ENCODE measurements at regions not wholly inside any gene's neighbourhood (a gene's known extent, or its start where the extent isn't known, plus 50 kb on each side); places are given as distances from the start of the nearest gene placed in this dataset.
"Not testable (repeated sequence)": the region's sequence is repeated elsewhere in the genome, so short reads cannot be mapped to it uniquely, and the experiment has no call there.

GRCh38 chr22:22820076-22820475 is 67.5 kb upstream of the IGLL5 start:
- Histone ChIP-seq H3K27me3 (no peaks in the 10 kb centered on the region), H3K4me1 (no peaks in the 10 kb centered on the region), H3K27ac (no peak overlapping the region), H3K4me3 (no peak overlapping the region), H3K36me3 (no peaks in the 10 kb centered on the region), H3K9me3 (no peaks in the 10 kb centered on the region)
- no peak for DNase-seq
- intact Hi-C loops (cut with DNase I; ENCODE audit: low total_unique reads), result no loop called here
- no peak for TF ChIP-seq POLR2A (IDR thresholded peaks at IDR 0.05)
- no peak for TF ChIP-seq CTCF (IDR thresholded peaks at IDR 0.05)

- H3K27me3 ChIP-seq, result no peaks in the 10 kb centered on the region
- no peaks in the 10 kb centered on the region for H3K36me3 ChIP-seq
- H3K4me3 ChIP-seq, result no peak overlapping the region
- intact Hi-C loops (cut with DNase I; ENCODE audit: low total_unique reads), result no loop called here
- no peak for TF ChIP-seq POLR2A (IDR thresholded peaks at IDR 0.05)
- TF ChIP-seq CTCF (IDR thresholded peaks at IDR 0.05), result no peak
- H3K9me3 ChIP-seq, result no peaks in the 10 kb centered on the region
- H3K4me1 ChIP-seq, result no peaks in the 10 kb centered on the region
- DNase-seq, result no peak
- no peak overlapping the region for H3K27ac ChIP-seq
Observed at GRCh38 chr22:22820626-22821025, 67.0 kb upstream of the IGLL5 start.

- no peak for TF ChIP-seq POLR2A (IDR thresholded peaks at IDR 0.05)
- no peak for TF ChIP-seq CTCF (IDR thresholded peaks at IDR 0.05)
- Histone ChIP-seq H3K9me3 (no peaks in the 10 kb centered on the region), H3K27ac (no peak overlapping the region), H3K4me3 (no peak overlapping the region), H3K4me1 (no peaks in the 10 kb centered on the region), H3K27me3 (no peaks in the 10 kb centered on the region), H3K36me3 (no peaks in the 10 kb centered on the region)
- intact Hi-C loops (cut with DNase I; ENCODE audit: low total_unique reads), result no loop called here
- no peak for DNase-seq
Observed at GRCh38 chr22:22821340-22821739, 66.3 kb upstream of the IGLL5 start.

- TF ChIP-seq POLR2A (IDR thresholded peaks at IDR 0.05) (no peak), CTCF (IDR thresholded peaks at IDR 0.05) (no peak)
- Histone ChIP-seq H3K27me3 (no peaks in the 10 kb centered on the region), H3K9me3 (no peaks in the 10 kb centered on the region), H3K36me3 (no peaks in the 10 kb centered on the region), H3K4me1 (no peaks in the 10 kb centered on the region), H3K4me3 (no peak overlapping the region), H3K27ac (no peak overlapping the region)
- no peak for DNase-seq
- intact Hi-C loops (cut with DNase I; ENCODE audit: low total_unique reads), result no loop called here
Observed at GRCh38 chr22:22822106-22822505, 65.5 kb upstream of the IGLL5 start.

GRCh38 chr22:22822553-22822952 is 65.1 kb upstream of the IGLL5 start:
- H3K27me3 ChIP-seq; intact Hi-C loops (cut with DNase I; ENCODE audit: low total_unique reads); H3K36me3 ChIP-seq; H3K27ac ChIP-seq; H3K4me1 ChIP-seq; H3K9me3 ChIP-seq; H3K4me3 ChIP-seq; DNase-seq: not testable (repeated sequence)

GRCh38 chr22:22823131-22823810 is 64.3 kb upstream of the IGLL5 start:
- TF ChIP-seq CTCF (IDR thresholded peaks at IDR 0.05) (no peak), POLR2A (IDR thresholded peaks at IDR 0.05) (no peak)
- no peaks in the 10 kb centered on the region for H3K9me3 ChIP-seq
- H3K4me1 ChIP-seq, result no peaks in the 10 kb centered on the region
- H3K27ac ChIP-seq, result no peak overlapping the region
- no peak for DNase-seq
- H3K36me3 ChIP-seq, result no peaks in the 10 kb centered on the region
- no peaks in the 10 kb centered on the region for H3K27me3 ChIP-seq
- intact Hi-C loops (cut with DNase I; ENCODE audit: low total_unique reads), result no loop called here
- H3K4me3 ChIP-seq, result no peak overlapping the region
